ENCODE measurements at regions not wholly inside any gene's neighbourhood (a gene's known extent, or its start where the extent isn't known, plus 50 kb on each side); places are given as distances from the start of the nearest gene placed in this dataset.

GRCh38 chr10:130481936-130482335, 345.7 kb downstream of the GLRX3 start:
- TF ChIP-seq CTCF (IDR thresholded peaks at IDR 0.05; ENCODE audit: low read length) (no peak), EZH2 (IDR thresholded peaks at IDR 0.05; ENCODE audit: borderline replicate concordance, low read length) (no peak)
